ENCODE measurements at regions not wholly inside any gene's neighbourhood (a gene's known extent, or its start where the extent isn't known, plus 50 kb on each side); places are given as distances from the start of the nearest gene placed in this dataset.

DNA sequence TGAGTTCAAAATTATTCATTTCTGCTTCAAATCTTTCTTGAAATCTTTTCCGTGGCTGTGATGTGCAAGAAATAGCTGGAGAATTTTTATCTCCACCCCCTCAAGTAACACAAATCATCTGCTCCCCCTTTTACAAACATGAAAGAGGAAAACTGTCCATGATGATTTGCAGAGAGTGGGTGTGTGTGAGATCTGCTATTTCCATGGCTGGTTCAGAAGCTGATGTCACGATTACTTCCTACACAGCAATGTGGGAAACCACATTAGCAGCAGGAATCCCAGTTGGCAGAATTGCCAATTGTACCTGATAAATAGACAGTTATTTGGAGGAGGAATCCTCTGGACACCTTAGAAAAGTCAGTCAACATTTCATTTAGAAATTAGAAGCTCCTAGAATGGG is 75.2 kb upstream of the GRM7 start:
- Histone ChIP-seq H3K36me3 (ENCODE audit: low read length) (no peaks in the 10 kb centered on the region), H4K20me1 (ENCODE audit: low read depth, low read length) (no peaks in the 10 kb centered on the region), H3K9ac (ENCODE audit: low read length) (no peak overlapping the region), H3K4me2 (ENCODE audit: low read depth, low read length, poor library complexity, severe bottlenecking) (no peak overlapping the region), H3K9me3 (ENCODE audit: insufficient read depth, low read length) (no peaks in the 10 kb centered on the region), H3K27ac (ENCODE audit: low read depth, low read length) (no peak overlapping the region), H3K27me3 (ENCODE audit: low read length) (no peaks in the 10 kb centered on the region), H3F3A (ENCODE audit: insufficient read depth) (no peaks in the 10 kb centered on the region), H2AFZ (ENCODE audit: low read depth, low read length, severe bottlenecking) (no peak overlapping the region), H3K9me2 (replicated peaks; ENCODE audit: insufficient read depth, low read length) (no peaks in the 10 kb centered on the region), H3K79me2 (ENCODE audit: insufficient read depth, low read length) (no peaks in the 10 kb centered on the region), H3K4me3 (ENCODE audit: insufficient read depth, low read length, poor library complexity, severe bottlenecking) (no peak overlapping the region)
- no peak for TF ChIP-seq EZH2phosphoT487 (conservative IDR thresholded peaks at IDR 0.05; ENCODE audit: low read length)
- no peak for TF ChIP-seq CTCF (IDR thresholded peaks at IDR 0.05; ENCODE audit: insufficient read depth, low read length, poor library complexity, severe bottlenecking)

DNA sequence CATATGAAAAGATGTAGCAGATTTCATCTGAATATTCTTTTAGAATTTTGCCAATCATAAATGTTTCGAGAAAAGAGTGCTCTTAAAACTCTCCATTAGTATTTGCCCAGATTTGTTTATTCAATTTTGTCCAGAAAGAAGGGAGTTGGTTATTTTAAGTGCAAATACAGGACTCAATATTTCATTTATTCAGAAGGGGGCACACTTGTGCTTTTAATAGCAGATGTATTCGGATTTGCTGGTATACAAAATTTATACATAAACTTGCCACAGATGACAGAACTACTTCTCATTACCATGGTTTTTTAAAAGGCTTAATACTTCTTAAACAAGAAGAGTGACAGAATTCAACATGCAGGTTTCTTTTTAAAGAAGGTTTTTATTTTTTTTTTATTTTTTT is 69.8 kb upstream of the GRM7 start:
- Histone ChIP-seq H3K79me2 (ENCODE audit: insufficient read depth, low read length) (no peaks in the 10 kb centered on the region), H3K4me2 (ENCODE audit: low read depth, low read length, poor library complexity, severe bottlenecking) (no peak overlapping the region), H3K9me2 (replicated peaks; ENCODE audit: insufficient read depth, low read length) (no peaks in the 10 kb centered on the region), H3K9ac (ENCODE audit: low read length) (no peak overlapping the region), H3K36me3 (ENCODE audit: low read length) (no peaks in the 10 kb centered on the region), H3K27me3 (ENCODE audit: low read length) (no peaks in the 10 kb centered on the region), H4K20me1 (ENCODE audit: low read depth, low read length) (no peaks in the 10 kb centered on the region), H2AFZ (ENCODE audit: low read depth, low read length, severe bottlenecking) (no peak overlapping the region), H3K4me3 (ENCODE audit: insufficient read depth, low read length, poor library complexity, severe bottlenecking) (no peak overlapping the region), H3F3A (ENCODE audit: insufficient read depth) (no peaks in the 10 kb centered on the region), H3K9me3 (ENCODE audit: insufficient read depth, low read length) (no peaks in the 10 kb centered on the region), H3K27ac (ENCODE audit: low read depth, low read length) (no peak overlapping the region)
- no peak for TF ChIP-seq EZH2phosphoT487 (conservative IDR thresholded peaks at IDR 0.05; ENCODE audit: low read length)
- TF ChIP-seq CTCF (IDR thresholded peaks at IDR 0.05; ENCODE audit: insufficient read depth, low read length, poor library complexity, severe bottlenecking) = no peak

DNA sequence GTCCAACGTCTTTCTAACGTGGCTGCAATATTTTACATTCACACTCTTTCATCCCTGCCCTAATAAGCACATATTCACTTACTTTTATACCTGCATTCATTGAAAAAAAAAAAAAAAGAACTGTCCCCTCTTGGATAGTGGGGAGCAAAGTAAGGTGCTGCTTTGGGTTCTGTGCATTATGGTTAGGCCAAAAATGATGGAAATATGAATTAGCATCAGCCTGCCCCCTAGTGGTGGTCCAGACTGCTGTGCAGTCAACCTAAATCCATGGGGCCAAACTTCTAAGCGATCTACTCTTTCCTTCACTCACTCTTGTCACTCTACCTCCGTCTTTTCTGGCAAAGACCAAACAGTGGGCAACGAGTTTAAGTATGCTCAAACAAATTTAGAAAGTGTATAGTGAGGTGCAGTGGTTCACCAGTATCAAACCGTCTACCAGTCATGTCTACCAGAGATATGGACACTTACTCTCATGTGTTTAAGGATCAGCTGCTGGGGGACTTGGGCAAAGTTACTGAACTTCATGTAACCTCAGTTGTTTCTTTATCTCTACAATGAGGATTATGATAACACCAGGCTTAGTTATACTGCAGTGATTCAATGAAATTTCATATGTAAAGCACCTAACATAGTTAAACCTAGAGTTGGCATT is 61.5 kb upstream of the GRM7 start:
- Histone ChIP-seq H3K27ac (ENCODE audit: low read depth, low read length) (no peak overlapping the region), H3K79me2 (ENCODE audit: insufficient read depth, low read length) (no peaks in the 10 kb centered on the region), H3K36me3 (ENCODE audit: low read length) (no peaks in the 10 kb centered on the region), H3K4me3 (ENCODE audit: insufficient read depth, low read length, poor library complexity, severe bottlenecking) (no peak overlapping the region), H3K9me2 (replicated peaks; ENCODE audit: insufficient read depth, low read length) (no peaks in the 10 kb centered on the region), H3K9me3 (ENCODE audit: insufficient read depth, low read length) (no peaks in the 10 kb centered on the region), H4K20me1 (ENCODE audit: low read depth, low read length) (no peaks in the 10 kb centered on the region), H3K9ac (ENCODE audit: low read length) (no peak overlapping the region), H3K4me2 (ENCODE audit: low read depth, low read length, poor library complexity, severe bottlenecking) (no peak overlapping the region), H2AFZ (ENCODE audit: low read depth, low read length, severe bottlenecking) (no peak overlapping the region), H3F3A (ENCODE audit: insufficient read depth) (no peaks in the 10 kb centered on the region), H3K27me3 (ENCODE audit: low read length) (no peaks in the 10 kb centered on the region)
- TF ChIP-seq CTCF (IDR thresholded peaks at IDR 0.05; ENCODE audit: insufficient read depth, low read length, poor library complexity, severe bottlenecking) (peak; percentile 67), EZH2phosphoT487 (conservative IDR thresholded peaks at IDR 0.05; ENCODE audit: low read length) (no peak)
